Motor neuron (in vitro differentiated cells): ENCODE measurements at regions not wholly inside any gene's neighbourhood (a gene's known extent, or its start where the extent isn't known, plus 50 kb on each side); places are given as distances from the start of the nearest gene placed in this dataset.

ENCODE experiments used
- ATAC-seq, 8 experiments: fragments of 200-7000 bp; cut with Tn5 transposase; replicated peaks in 6 of 8; 2 replicates each; pipeline ENCODE4 v1.8.0; 2021; ENCODE audit warnings: mild to moderate bottlenecking in 8 of 8, moderate library complexity in 8 of 8
- H3K27ac ChIP-seq, 2 donors: fragments of 250-450 bp; sonication (Bioruptor Pico); 2 replicates each; pipeline ENCODE4 v1.9.0; 2021; ENCODE audit warnings: antibody characterized with exemption in 2 of 2, mild to moderate bottlenecking in 2 of 2, moderate library complexity in 1 of 2
- H3K4me1 ChIP-seq, 2 donors: fragments of 250-450 bp; sonication (Bioruptor Pico); replicated peaks in 1 of 2; 2 replicates each; pipeline ENCODE4 v1.6.1; 2021; ENCODE audit warnings: antibody characterized with exemption in 2 of 2, mild to moderate bottlenecking in 2 of 2, moderate library complexity in 1 of 2
- H3K4me3 ChIP-seq, 5 donors: fragments of 250-450 bp; sonication (Bioruptor Pico); 2 replicates each; pipeline ENCODE4 v1.9.0; 2021; ENCODE audit warnings: antibody characterized with exemption in 5 of 5, mild to moderate bottlenecking in 5 of 5, moderate library complexity in 4 of 5
- WGBS, 10 experiments: fragments of 450-650 bp; shearing (Covaris generic); methylation state at CpG; one replicate each; pipeline ENCODE4 v1.0.0; 2022; 5-methylcytosine and 5-hydroxymethylcytosine counted together
- in situ Hi-C, 9 experiments: fragments of 400-800 bp; cut with MboI; loops; one replicate each; pipeline ENCODE4 v1.15.0; 2021; ENCODE audit warnings: low sequenced_read_pairs in 9 of 9, low pct_unique_long_range_greater_than_20kb in 2 of 9; ENCODE audit not compliant: unreplicated experiment in 9 of 9

DNA sequence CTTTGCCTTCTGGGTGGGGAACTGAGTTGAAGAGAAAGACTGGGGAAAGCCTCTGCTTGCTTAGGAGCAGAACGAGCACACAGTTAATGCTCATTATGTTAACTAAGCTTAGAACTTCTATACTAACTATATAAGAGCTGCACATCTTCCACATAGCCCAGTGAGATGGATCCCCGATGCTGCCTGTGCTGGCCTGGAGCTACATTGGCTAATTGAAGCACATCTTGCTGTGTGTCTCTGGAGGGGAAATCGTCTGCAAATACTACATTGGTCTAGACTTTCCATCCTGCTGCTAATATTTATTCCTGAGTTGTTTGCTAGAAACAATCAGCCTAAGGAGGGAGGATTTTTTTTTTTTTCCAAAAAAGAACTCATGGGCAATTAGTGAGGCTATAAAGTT, 406.3 kb downstream of the HAPSTR1 start:
- ATAC-seq = no peak
- 0 to 100% (median 78%) methylated on average over 1 to 2 of the region's 3 CpGs; no CpG with 5 or more reads in 2 of the 10 experiments for WGBS, 10 experiments
- Histone ChIP-seq H3K27ac (no peak overlapping the region), H3K4me3 (no peak overlapping the region), H3K4me1 (no peaks in the 10 kb centered on the region)
- in situ Hi-C loops = no loop called here

DNA sequence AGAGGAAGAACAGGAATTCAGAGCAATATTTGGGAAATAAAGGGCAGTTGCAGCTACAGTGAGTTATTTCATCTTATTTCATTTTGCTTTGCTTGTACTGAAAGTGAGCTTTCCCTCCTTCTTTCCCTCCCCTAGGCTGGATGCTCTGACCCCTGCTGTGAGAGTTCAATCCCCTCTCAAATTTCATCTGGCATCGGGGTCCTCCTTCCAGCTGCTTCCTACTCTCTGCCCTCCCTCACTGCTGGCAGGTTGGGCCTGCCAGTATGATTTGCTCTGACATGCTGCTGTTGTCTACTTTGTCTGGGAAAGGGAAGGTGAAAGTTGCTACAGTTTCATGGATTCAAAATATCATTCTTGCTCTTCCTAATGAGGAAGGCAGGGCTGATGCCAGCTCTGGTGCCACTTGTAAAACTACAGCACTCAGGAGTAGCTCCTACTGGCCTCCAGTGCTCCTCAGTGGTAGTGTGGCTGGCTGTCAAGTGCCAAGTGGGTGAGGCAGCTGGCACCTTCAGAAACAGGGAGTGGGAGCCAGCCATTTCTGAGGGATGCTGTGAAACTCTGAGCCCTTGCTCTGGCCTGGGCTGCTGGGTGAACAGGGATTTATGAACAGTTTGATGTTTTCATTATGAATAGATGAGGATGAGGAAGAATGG, 408.6 kb downstream of the HAPSTR1 start:
- Histone ChIP-seq H3K4me3 (no peak overlapping the region), H3K4me1 (peaks cover 5 to 11% of the 10 kb centered on the region in 2 donors), H3K27ac (no peak overlapping the region)
- no peak for ATAC-seq
- in situ Hi-C loops = loop anchor here in 1 of 9 experiments (25.0 kb wide), 1 partner anchor 112 kb away; no protein-coding TSS in a partner anchor
- WGBS, 10 experiments = 0% methylated on average over 1 of the region's 1 CpG; no CpG with 5 or more reads in 6 of the 10 experiments

DNA sequence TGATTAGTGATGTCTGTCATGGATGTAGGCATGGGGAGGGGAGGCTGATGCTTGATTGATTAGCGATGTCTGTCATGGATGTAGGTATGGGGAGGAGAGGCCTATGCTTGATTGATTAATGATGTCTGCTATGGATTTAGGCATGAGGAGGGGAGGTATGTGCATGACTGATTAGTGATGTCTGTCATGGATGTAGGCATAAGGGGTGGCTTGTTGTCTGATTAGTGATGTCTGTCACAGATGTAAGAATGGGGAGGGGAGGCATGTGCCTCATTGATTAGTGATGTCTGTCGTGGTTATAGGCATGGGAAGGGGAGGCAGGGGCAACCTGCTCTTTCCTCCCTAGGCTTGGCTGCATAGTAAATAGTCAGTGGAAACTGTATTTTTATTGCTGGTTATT, 409.4 kb downstream of the HAPSTR1 start:
- WGBS, 10 experiments = 10 to 100% (median 67%) methylated on average over 1 to 2 of the region's 2 CpGs; no CpG with 5 or more reads in 5 of the 10 experiments
- ATAC-seq = no peak
- no peak overlapping the region for H3K27ac ChIP-seq
- peaks cover 5 to 11% of the 10 kb centered on the region in 2 donors for H3K4me1 ChIP-seq
- H3K4me3 ChIP-seq = no peak overlapping the region
- in situ Hi-C loops = loop anchor here in 1 of 9 experiments (25.0 kb wide), 1 partner anchor 111 kb away; no protein-coding TSS in a partner anchor

DNA sequence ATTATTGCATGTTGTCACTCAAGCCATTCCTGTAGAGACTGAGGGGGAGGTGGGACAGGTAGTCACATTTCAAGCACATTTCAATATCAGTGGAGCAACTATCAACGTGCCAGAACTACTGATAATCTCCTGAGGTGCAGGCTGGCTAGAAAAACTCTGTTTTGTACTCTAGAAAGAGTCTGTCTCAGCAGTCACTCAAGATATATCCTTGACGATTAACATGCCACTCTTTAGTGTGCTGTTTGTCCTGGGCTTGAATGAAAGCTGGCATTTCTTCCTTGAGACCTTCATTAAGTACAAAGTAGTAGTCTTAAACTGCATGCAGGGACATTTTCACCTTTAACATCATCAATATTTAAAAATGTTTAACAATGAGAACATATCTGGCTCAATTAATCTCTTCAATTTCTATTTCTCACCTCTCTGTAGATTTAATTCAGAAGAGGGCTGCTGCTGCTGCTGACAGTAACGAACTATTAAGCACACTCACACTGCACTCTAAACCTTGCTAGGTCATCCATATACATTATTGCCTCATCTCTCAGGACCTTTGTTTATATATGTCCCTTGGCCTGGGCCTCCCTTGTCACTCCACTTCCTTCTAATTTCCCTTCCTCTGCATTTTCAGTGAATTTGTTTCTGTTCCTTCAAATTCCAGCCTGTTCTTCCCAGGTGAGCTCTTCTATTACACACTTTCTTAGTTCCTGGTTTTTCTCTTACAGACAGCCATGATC, 412.0 kb downstream of the HAPSTR1 start:
- no peak overlapping the region for H3K4me3 ChIP-seq
- in situ Hi-C loops = loop anchor here in 1 of 9 experiments (25.0 kb wide), 1 partner anchor 109 kb away; no protein-coding TSS in a partner anchor
- no peak overlapping the region for H3K27ac ChIP-seq
- H3K4me1 ChIP-seq = peaks cover 5 to 11% of the 10 kb centered on the region in 2 donors
- ATAC-seq = peak in 5 of 8 experiments; percentile 35 to 75 (median 55)
- 0 to 59% (median 39%) methylated on average over 1 to 3 of the region's 3 CpGs; no CpG with 5 or more reads in 1 of the 10 experiments for WGBS, 10 experiments

DNA sequence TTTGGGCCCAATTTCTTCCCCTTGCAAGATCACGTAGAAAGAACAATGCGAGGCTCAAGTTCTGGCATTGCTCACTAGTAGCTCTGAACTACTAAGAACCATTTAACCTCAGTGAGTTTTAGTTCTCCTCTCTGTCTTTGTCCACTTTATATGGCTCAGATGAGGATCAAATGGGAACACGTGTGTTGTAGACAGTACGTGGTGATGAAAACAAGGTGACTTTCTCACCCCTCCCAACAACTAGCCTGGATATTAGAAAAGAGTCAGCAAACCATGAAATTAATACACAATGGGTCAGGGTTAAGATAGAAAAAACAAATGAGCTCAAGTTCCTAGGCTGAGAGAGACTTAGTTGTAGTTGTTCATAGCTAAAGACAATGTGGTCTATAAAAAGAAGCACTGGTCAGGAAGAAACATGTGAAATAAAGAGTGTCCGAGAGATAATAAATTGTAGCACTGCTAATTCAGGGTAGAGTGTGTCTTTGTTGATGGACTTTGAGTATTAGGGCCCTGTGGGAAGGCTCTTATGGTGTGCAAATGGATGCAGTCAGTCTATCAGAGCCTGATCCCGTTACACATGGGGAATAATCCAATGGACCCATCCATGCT, 417.0 kb downstream of the HAPSTR1 start:
- Histone ChIP-seq H3K4me1 (peaks cover 7 to 17% of the 10 kb centered on the region in 2 donors), H3K27ac (no peak overlapping the region), H3K4me3 (no peak overlapping the region)
- in situ Hi-C loops = loop anchor here in 1 of 9 experiments (25.0 kb wide), 1 partner anchor 104 kb away; no protein-coding TSS in a partner anchor
- WGBS, 10 experiments = 0 to 38% (median 20%) methylated on average over 1 to 6 of the region's 6 CpGs; no CpG with 5 or more reads in 1 of the 10 experiments
- ATAC-seq = peak in 4 of 8 experiments; percentile 60 to 90 (median 88)

DNA sequence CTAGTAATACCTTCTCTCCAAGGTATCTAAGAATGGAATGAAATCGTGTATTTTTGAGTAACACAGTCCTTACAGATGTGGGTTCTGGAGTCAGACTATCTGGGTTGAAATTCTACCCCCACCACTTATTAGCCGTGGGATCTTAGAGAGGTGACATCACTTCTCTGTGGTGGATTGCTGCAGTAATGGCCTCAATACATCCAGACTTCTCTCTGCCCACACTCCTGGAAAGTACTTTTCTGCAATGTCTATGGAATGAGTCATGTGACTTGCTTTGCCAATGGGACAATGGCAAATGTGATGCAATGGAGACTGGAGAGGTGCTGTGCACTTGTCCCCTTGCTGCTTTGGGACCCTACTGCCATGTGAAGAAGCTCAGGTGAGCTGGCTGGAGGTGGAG, 418.2 kb downstream of the HAPSTR1 start:
- peaks cover 5 to 11% of the 10 kb centered on the region in 2 donors for H3K4me1 ChIP-seq
- H3K4me3 ChIP-seq = no peak overlapping the region
- H3K27ac ChIP-seq = no peak overlapping the region
- WGBS, 10 experiments = 0 to 100% (median 0%) methylated on average over 1 to 2 of the region's 2 CpGs; no CpG with 5 or more reads in 4 of the 10 experiments
- in situ Hi-C loops = loop anchor here in 1 of 9 experiments (25.0 kb wide), 1 partner anchor 103 kb away; no protein-coding TSS in a partner anchor
- peak in 2 of 8 experiments; percentile 33 to 44 for ATAC-seq

DNA sequence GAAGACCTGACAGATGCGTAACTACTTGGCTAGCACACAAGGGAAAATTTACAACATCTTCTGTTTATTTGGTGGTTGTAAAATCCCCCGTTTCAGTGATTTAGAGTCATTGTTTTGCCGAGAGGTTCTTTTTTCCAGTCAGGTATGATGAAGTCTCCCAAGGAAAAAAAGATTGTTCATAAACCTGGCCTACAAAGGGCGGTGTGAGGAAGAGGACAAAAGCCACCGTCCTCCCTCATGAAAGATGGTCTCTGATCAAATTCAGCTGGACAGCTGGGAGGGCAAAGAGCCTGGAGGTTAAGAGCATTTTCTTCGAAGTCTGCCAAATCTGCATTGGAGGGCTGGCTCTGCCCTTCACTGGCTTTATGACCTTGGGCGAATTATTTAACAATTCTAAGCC, 419.9 kb downstream of the HAPSTR1 start:
- 10 to 73% (median 46%) methylated on average over 2 to 7 of the region's 7 CpGs; no CpG with 5 or more reads in 1 of the 10 experiments for WGBS, 10 experiments
- in situ Hi-C loops = loop anchor here in 1 of 9 experiments (25.0 kb wide), 1 partner anchor 101 kb away; no protein-coding TSS in a partner anchor
- Histone ChIP-seq H3K4me1 (peaks cover 5 to 11% of the 10 kb centered on the region in 2 donors), H3K4me3 (no peak overlapping the region), H3K27ac (no peak overlapping the region)
- ATAC-seq = no peak

DNA sequence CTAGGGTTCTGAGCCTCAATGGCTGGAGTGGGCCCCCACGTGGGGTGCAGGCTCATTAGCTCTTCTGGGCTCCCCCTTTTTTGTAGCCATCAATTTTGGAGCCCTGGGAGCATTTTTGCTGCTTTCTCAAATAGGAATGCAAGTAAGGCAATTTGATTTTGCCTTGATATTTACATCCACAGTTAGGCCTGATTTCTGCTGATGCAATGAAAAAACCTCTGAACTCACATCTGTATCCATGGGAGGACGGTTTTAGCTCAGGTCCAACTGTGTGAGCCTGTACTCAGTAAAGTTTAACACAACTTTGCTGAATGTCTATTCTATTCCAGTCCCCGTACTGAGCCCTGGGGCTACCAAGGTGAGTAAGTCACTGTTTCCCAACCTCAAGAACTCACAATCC, 425.0 kb downstream of the HAPSTR1 start:
- no peak for ATAC-seq
- H3K27ac ChIP-seq = no peak overlapping the region
- no peak overlapping the region for H3K4me3 ChIP-seq
- 0 to 100% (median 40%) methylated on average over 1 to 3 of the region's 3 CpGs; no CpG with 5 or more reads in 3 of the 10 experiments for WGBS, 10 experiments
- in situ Hi-C loops = loop anchor here in 1 of 9 experiments (25.0 kb wide), 1 partner anchor 96 kb away; no protein-coding TSS in a partner anchor
- H3K4me1 ChIP-seq = peaks cover 0 to 3% of the 10 kb centered on the region in 2 donors

DNA sequence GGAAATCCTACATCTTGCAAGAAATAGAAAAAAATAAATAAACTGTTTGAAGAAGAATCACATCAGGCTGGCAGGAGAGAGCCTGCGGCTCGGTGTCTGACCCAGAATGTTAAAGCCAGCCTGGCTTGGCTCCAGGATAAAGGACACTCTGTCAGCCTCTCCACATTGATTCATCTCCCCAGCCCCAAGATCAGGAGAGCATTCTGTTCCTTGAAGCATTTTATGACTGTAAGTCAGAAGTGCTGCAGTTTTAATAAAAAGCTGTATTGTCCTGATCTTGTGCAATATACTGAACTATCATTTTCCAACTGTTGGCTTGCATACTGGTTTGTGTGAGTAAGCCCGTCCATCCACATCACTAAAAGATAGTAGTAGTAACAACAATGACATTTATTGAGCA, 426.6 kb downstream of the HAPSTR1 start:
- Histone ChIP-seq H3K4me3 (no peak overlapping the region), H3K4me1 (peaks cover 0 to 3% of the 10 kb centered on the region in 2 donors), H3K27ac (no peak overlapping the region)
- ATAC-seq = peak in 2 of 8 experiments; percentile 18 to 19
- in situ Hi-C loops = loop anchor here in 1 of 9 experiments (25.0 kb wide), 1 partner anchor 94 kb away; no protein-coding TSS in a partner anchor
- WGBS, 10 experiments = 0 to 100% (median 38%) methylated on average over 1 to 3 of the region's 3 CpGs

DNA sequence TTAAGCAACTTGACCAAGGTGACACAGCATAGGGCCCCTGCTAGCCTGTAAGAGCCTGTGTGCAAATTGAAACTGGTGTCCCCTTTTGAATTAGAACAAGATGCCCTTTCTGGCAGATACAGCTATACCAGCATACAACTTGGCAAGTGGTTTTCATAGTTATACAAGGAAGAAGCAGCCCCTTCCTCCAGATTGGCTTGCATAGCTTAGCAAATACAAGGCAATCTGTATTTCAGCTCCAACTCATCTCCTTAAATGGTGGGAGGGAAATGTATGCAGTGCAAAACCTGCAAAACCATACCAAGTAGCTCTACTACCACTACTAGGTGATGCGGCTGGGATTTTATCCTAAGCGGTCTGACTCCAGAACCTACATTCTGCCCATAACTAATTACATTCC, 427.1 kb downstream of the HAPSTR1 start:
- no peak for ATAC-seq
- no peak overlapping the region for H3K4me3 ChIP-seq
- H3K27ac ChIP-seq = no peak overlapping the region
- H3K4me1 ChIP-seq = peaks cover 0 to 3% of the 10 kb centered on the region in 2 donors
- in situ Hi-C loops = loop anchor here in 1 of 9 experiments (25.0 kb wide), 1 partner anchor 94 kb away; no protein-coding TSS in a partner anchor
- WGBS, 10 experiments = 67 to 100% (median 89%) methylated on average over 1 to 2 of the region's 2 CpGs; no CpG with 5 or more reads in 4 of the 10 experiments

DNA sequence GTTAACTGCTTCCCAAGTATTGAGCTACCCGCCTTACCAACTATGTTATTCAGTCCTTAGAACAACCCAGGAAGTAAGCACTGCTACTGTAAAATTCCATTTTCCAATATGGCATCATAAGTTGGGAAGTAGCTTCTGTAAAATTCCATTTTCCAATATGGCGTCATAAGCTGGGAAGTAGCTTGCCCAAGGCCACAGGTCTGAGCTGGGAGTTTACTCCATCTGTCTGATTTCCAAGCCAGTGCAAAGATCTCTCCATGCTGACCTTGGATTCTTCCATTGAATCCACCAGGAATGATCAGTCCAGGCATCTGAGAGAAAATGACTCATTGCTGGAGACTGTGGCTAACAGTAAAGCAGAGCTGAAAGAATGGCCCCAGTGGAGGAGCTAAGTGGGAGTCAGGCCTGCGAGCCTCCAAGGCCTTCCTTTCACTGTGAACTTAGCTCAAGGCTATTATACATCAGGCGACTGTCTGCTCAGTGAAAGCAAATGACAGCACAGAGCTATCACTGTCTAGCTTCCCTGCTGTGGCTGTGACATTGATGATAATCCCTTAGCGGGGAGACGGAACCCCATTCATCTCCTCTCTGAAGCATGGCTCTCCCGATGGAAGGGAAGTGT, 430.4 kb downstream of the HAPSTR1 start:
- peaks cover 0 to 3% of the 10 kb centered on the region in 2 donors for H3K4me1 ChIP-seq
- 0 to 100% (median 27%) methylated on average over 1 to 5 of the region's 7 CpGs; no CpG with 5 or more reads in 1 of the 10 experiments for WGBS, 10 experiments
- in situ Hi-C loops = loop anchor here in 1 of 9 experiments (25.0 kb wide), 1 partner anchor 90 kb away; no protein-coding TSS in a partner anchor
- peak in 5 of 8 experiments; percentile 64 to 81 (median 78) for ATAC-seq
- H3K27ac ChIP-seq = no peak overlapping the region
- H3K4me3 ChIP-seq = no peak overlapping the region

DNA sequence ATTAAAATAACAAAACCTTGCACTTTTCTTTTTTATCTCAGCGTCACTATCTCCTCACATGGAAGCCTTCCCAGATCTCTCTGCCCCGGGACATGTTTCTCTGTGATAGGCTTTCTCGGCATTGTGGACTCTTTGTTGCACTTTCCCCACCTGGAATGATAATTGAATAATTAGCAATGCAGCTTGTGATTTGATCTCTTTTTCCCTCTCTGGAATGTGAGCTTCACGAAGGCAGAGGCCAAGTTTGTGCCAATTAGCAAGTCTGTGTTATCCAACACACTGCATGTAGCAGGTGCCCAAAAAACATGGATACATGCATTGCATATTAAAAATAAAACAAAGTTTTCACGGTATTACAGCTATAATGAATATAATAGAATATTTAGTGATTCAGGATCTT, 431.2 kb downstream of the HAPSTR1 start:
- in situ Hi-C loops = loop anchor here in 1 of 9 experiments (25.0 kb wide), 1 partner anchor 90 kb away; no protein-coding TSS in a partner anchor
- H3K27ac ChIP-seq = no peak overlapping the region
- no peak overlapping the region for H3K4me3 ChIP-seq
- peaks cover 0 to 3% of the 10 kb centered on the region in 2 donors for H3K4me1 ChIP-seq
- no peak for ATAC-seq
- WGBS, 10 experiments = 0 to 83% (median 45%) methylated on average over 2 to 5 of the region's 5 CpGs; no CpG with 5 or more reads in 1 of the 10 experiments
